ENCODE measurements at regions not wholly inside any gene's neighbourhood (a gene's known extent, or its start where the extent isn't known, plus 50 kb on each side); places are given as distances from the start of the nearest gene placed in this dataset.

GRCh38 chr3:159923336-159923735, 65.3 kb upstream of the IL12A start:
- CTCF ChIA-PET (ENCODE audit: low intra/inter-chr PET ratio), result no interaction called here
- H3K4me2 ChIP-seq (ENCODE audit: insufficient read depth, low read length), result no peak overlapping the region
- H3K4me1 ChIP-seq (replicated peaks in 1 of 2; ENCODE audit: control insufficient read depth in 2 of 2, insufficient read depth in 2 of 2, low read length in 2 of 2), result no peaks in the 10 kb centered on the region

More at GRCh38 chr3:159923336-159923735, 65.3 kb upstream of the IL12A start:
- H3K9me3 ChIP-seq (replicated peaks; ENCODE audit: control insufficient read depth, insufficient read depth, low read depth, low read length), result no peaks in the 10 kb centered on the region
- intact Hi-C loops (cut with micrococcal nuclease) (no loop called here), in situ Hi-C loops (cut with MboI) (no loop called here)
- no peak overlapping the region for H3K4me3 ChIP-seq
- POLR2A ChIA-PET, result interaction anchor here (1.0 kb wide), 1 partner anchor 53 kb away, joined by 4 read pairs; no protein-coding TSS in a partner anchor
- H3K27ac ChIP-seq (ENCODE audit: extremely low read depth, low read depth, low read length), result no peak overlapping the region
- 0% methylated on average over 7 of the region's 7 CpGs for WGBS (ENCODE audit: insufficient coverage, low coverage, missing lambda C conversion rate)
- H2AFZ ChIP-seq (ENCODE audit: low read depth, low read length), result no peak overlapping the region
- no peak overlapping the region for H3K9ac ChIP-seq (ENCODE audit: insufficient read depth in 1 of 2, low read depth in 2 of 2, low read length in 2 of 2)
- no peaks in the 10 kb centered on the region for H3K9me1 ChIP-seq (ENCODE audit: control insufficient read depth, insufficient read depth, low read length)
- H3K27me3 ChIP-seq (ENCODE audit: control insufficient read depth in 2 of 2, insufficient read depth in 2 of 2, low read length in 2 of 2), result no peaks in the 10 kb centered on the region
- TF ChIP-seq SP1 (CRISPR knock-in tag; IDR thresholded peaks at IDR 0.05) (no peak), TFAM (CRISPR knock-in tag; conservative IDR thresholded peaks at IDR 0.05) (no peak), ZNF507 (tag; conservative IDR thresholded peaks at IDR 0.05) (no peak), ZNF518B (CRISPR knock-in tag; IDR thresholded peaks at IDR 0.05) (no peak), CREB1 (IDR thresholded peaks at IDR 0.05) (no peak), CREB1 (CRISPR knock-in tag; IDR thresholded peaks at IDR 0.05) (no peak)
- no TSS peak for BruUV-seq (replicated peaks)
- no peaks in the 10 kb centered on the region for H3K79me2 ChIP-seq (ENCODE audit: control insufficient read depth, insufficient read depth, low read length)
- DNase-seq (ENCODE audit: extremely low read depth in 1 of 4, low spot score in 3 of 4), result no peak
- FAIRE-seq, result no peak
- ATAC-seq, result no peak
- H3K36me3 ChIP-seq (ENCODE audit: control insufficient read depth, insufficient read depth, low read length), result no peaks in the 10 kb centered on the region
- H4K20me1 ChIP-seq (replicated peaks; ENCODE audit: control insufficient read depth, insufficient read depth, low read length), result no peaks in the 10 kb centered on the region
